ENCODE measurements at regions not wholly inside any gene's neighbourhood (a gene's known extent, or its start where the extent isn't known, plus 50 kb on each side); places are given as distances from the start of the nearest gene placed in this dataset.

- Histone ChIP-seq H3K4me1 (peaks cover 0 to 13% (median 0%) of the 10 kb centered on the region in 3 donors), H3K36me3 (no peaks in the 10 kb centered on the region), H3K27me3 (peaks cover 28% of the 10 kb centered on the region), H3K9me3 (no peaks in the 10 kb centered on the region), H3K4me3 (no peak overlapping the region), H3K27ac (no peak overlapping the region)
- ATAC-seq: no peak
- TF ChIP-seq POLR2AphosphoS5 (IDR thresholded peaks at IDR 0.05) (no peak), CTCF (IDR thresholded peaks at IDR 0.05) (no peak), POLR2A (IDR thresholded peaks at IDR 0.05) (no peak), EP300 (IDR thresholded peaks at IDR 0.05) (no peak)
- no CpG with 5 or more reads among the region's 3 CpGs for WGBS, 2 donors (ENCODE audit: low coverage in 1 of 2)
Measured at GRCh38 chr14:92258934-92259333, 64.0 kb upstream of the SLC24A4 start.

GRCh38 chr14:92259613-92260357 is 63.2 kb upstream of the SLC24A4 start:
- WGBS, 2 donors (ENCODE audit: low coverage in 1 of 2): 47 to 76% methylated on average over 2 to 6 of the region's 6 CpGs
- H3K27ac ChIP-seq: no peak overlapping the region
- H3K27me3 ChIP-seq: peaks cover 24% of the 10 kb centered on the region
- peaks cover 0 to 8% (median 0%) of the 10 kb centered on the region in 3 donors for H3K4me1 ChIP-seq
- no peaks in the 10 kb centered on the region for H3K9me3 ChIP-seq
- H3K36me3 ChIP-seq: no peaks in the 10 kb centered on the region
- no peak for ATAC-seq
- H3K4me3 ChIP-seq: no peak overlapping the region
- TF ChIP-seq POLR2AphosphoS5 (IDR thresholded peaks at IDR 0.05) (no peak), CTCF (IDR thresholded peaks at IDR 0.05) (no peak), POLR2A (IDR thresholded peaks at IDR 0.05) (no peak), EP300 (IDR thresholded peaks at IDR 0.05) (no peak)

- Histone ChIP-seq H3K4me1 (no peaks in the 10 kb centered on the region), H3K27ac (no peak overlapping the region), H3K9me3 (no peaks in the 10 kb centered on the region), H3K27me3 (no peaks in the 10 kb centered on the region), H3K4me3 (no peak overlapping the region), H3K36me3 (no peaks in the 10 kb centered on the region)
- TF ChIP-seq EP300 (IDR thresholded peaks at IDR 0.05) (no peak), POLR2AphosphoS5 (IDR thresholded peaks at IDR 0.05) (no peak), POLR2A (IDR thresholded peaks at IDR 0.05) (no peak), CTCF (IDR thresholded peaks at IDR 0.05) (no peak)
- 43 to 60% methylated on average over 1 to 3 of the region's 8 CpGs for WGBS, 2 donors (ENCODE audit: low coverage in 1 of 2)
- ATAC-seq: no peak
Measured at GRCh38 chr14:92263681-92264080, 59.3 kb upstream of the SLC24A4 start.

GRCh38 chr14:92264195-92264594 is 58.8 kb upstream of the SLC24A4 start:
- no peak overlapping the region for H3K27ac ChIP-seq
- WGBS, 2 donors (ENCODE audit: low coverage in 1 of 2): 60 to 85% methylated on average over 4 to 6 of the region's 7 CpGs
- H3K9me3 ChIP-seq: no peaks in the 10 kb centered on the region
- no peak overlapping the region for H3K4me3 ChIP-seq
- TF ChIP-seq POLR2AphosphoS5 (IDR thresholded peaks at IDR 0.05) (no peak), POLR2A (IDR thresholded peaks at IDR 0.05) (no peak), EP300 (IDR thresholded peaks at IDR 0.05) (no peak), CTCF (IDR thresholded peaks at IDR 0.05) (no peak)
- no peak for ATAC-seq
- no peaks in the 10 kb centered on the region for H3K27me3 ChIP-seq
- no peaks in the 10 kb centered on the region for H3K36me3 ChIP-seq
- H3K4me1 ChIP-seq: no peaks in the 10 kb centered on the region

GRCh38 chr14:92266216-92266615 is 56.7 kb upstream of the SLC24A4 start:
- Histone ChIP-seq H3K27me3 (no peaks in the 10 kb centered on the region), H3K36me3 (no peaks in the 10 kb centered on the region), H3K4me3 (no peak overlapping the region), H3K4me1 (no peaks in the 10 kb centered on the region), H3K27ac (no peak overlapping the region), H3K9me3 (no peaks in the 10 kb centered on the region)
- WGBS, 2 donors (ENCODE audit: low coverage in 1 of 2): 88 to 97% methylated on average over 4 to 10 of the region's 10 CpGs
- ATAC-seq: no peak
- TF ChIP-seq POLR2AphosphoS5 (IDR thresholded peaks at IDR 0.05) (no peak), CTCF (IDR thresholded peaks at IDR 0.05) (no peak), POLR2A (IDR thresholded peaks at IDR 0.05) (no peak), EP300 (IDR thresholded peaks at IDR 0.05) (no peak)
